Uterus (tissue), 3 donors: ENCODE measurements at regions not wholly inside any gene's neighbourhood (a gene's known extent, or its start where the extent isn't known, plus 50 kb on each side); places are given as distances from the start of the nearest gene placed in this dataset.

ENCODE experiments used
- DNase-seq, 2 donors: peaks; one replicate each; pipeline ENCODE4 v3.0.0-alpha.2; 2019 to 2020
- H3K27ac ChIP-seq, 2 donors: fragments of 200-600 bp; sonication (generic); 1 replicate in 1 of 2; 2 replicates in 1 of 2; pipeline ENCODE4 v1.5.1; 2016 to 2018
- H3K27me3 ChIP-seq, 2 donors: fragments of 200-600 bp; sonication (generic); one replicate each; pipeline ENCODE4 v1.5.1; 2018 to 2019; ENCODE audit warnings: control low read depth in 1 of 2
- H3K36me3 ChIP-seq, 2 donors: fragments of 200-600 bp; sonication (generic); one replicate each; pipeline ENCODE4 v1.5.1; 2019; ENCODE audit warnings: control low read depth in 1 of 2
- H3K4me1 ChIP-seq, 2 donors: fragments of 200-600 bp; sonication (generic); one replicate each; pipeline ENCODE4 v1.5.1; 2018 to 2019; ENCODE audit warnings: control low read depth in 1 of 2
- H3K4me3 ChIP-seq, 2 donors: fragments of 200-600 bp; sonication (generic); 1 replicate in 1 of 2; 2 replicates in 1 of 2; pipeline ENCODE4 v1.5.1; 2018 to 2019; ENCODE audit warnings: mild to moderate bottlenecking in 1 of 2
- H3K9me3 ChIP-seq, 2 donors: fragments of 200-600 bp; sonication (generic); one replicate each; pipeline ENCODE4 v1.5.1; 2019; ENCODE audit warnings: control low read depth in 1 of 2
- CTCF ChIP-seq, 4 experiments: fragments of 200-600 bp in 2 of 4; fragments of 450-650 bp in 2 of 4; sonication (generic) in 2 of 4; IDR thresholded peaks; one replicate each; pipeline ENCODE4 v1.5.1; 2016 to 2019; ENCODE audit warnings: antibody characterized with exemption in 4 of 4, mild to moderate bottlenecking in 2 of 4, moderate library complexity in 1 of 4
- POLR2A ChIP-seq, 2 donors: fragments of 450-650 bp; IDR thresholded peaks; one replicate each; pipeline ENCODE4 v1.6.1; 2016; ENCODE audit warnings: antibody characterized with exemption in 2 of 2, mild to moderate bottlenecking in 1 of 2, moderate library complexity in 1 of 2
- intact Hi-C: fragments of 100-400 bp; cut with DNase I; formaldehyde crosslinking; loops from one replicate; pipeline ENCODE4 v1.15.1; 2023; ENCODE audit warnings: low total_unique reads
- donor health status: DM: yes; HTN: yes; CAD: no.

- TF ChIP-seq POLR2A (IDR thresholded peaks at IDR 0.05) (no peak), CTCF (IDR thresholded peaks at IDR 0.05) (no peak)
- intact Hi-C loops, result no loop called here
- Histone ChIP-seq H3K27ac (no peak overlapping the region), H3K9me3 (no peaks in the 10 kb centered on the region), H3K36me3 (no peaks in the 10 kb centered on the region), H3K4me1 (no peaks in the 10 kb centered on the region), H3K27me3 (no peaks in the 10 kb centered on the region), H3K4me3 (no peak overlapping the region)
- no peak for DNase-seq
These were observed 857.8 kb downstream of the TUSC7 start for GRCh38 chr3:117567382-117567781.

- Histone ChIP-seq H3K9me3 (no peaks in the 10 kb centered on the region), H3K27me3 (no peaks in the 10 kb centered on the region), H3K27ac (no peak overlapping the region), H3K36me3 (no peaks in the 10 kb centered on the region), H3K4me3 (no peak overlapping the region), H3K4me1 (no peaks in the 10 kb centered on the region)
- TF ChIP-seq POLR2A (IDR thresholded peaks at IDR 0.05) (no peak), CTCF (IDR thresholded peaks at IDR 0.05) (no peak)
- DNase-seq, result no peak
- intact Hi-C loops, result no loop called here
These were observed 858.3 kb downstream of the TUSC7 start for GRCh38 chr3:117567906-117568305.

GRCh38 chr3:117572786-117573185, 863.2 kb downstream of the TUSC7 start:
- Histone ChIP-seq H3K36me3 (no peaks in the 10 kb centered on the region), H3K27me3 (no peaks in the 10 kb centered on the region), H3K9me3 (no peaks in the 10 kb centered on the region), H3K4me3 (no peak overlapping the region), H3K27ac (no peak overlapping the region), H3K4me1 (no peaks in the 10 kb centered on the region)
- DNase-seq, result no peak
- intact Hi-C loops, result no loop called here
- TF ChIP-seq CTCF (IDR thresholded peaks at IDR 0.05) (no peak), POLR2A (IDR thresholded peaks at IDR 0.05) (no peak)

- H3K9me3 ChIP-seq, result no peaks in the 10 kb centered on the region
- no peaks in the 10 kb centered on the region for H3K4me1 ChIP-seq
- H3K27ac ChIP-seq, result no peak overlapping the region
- TF ChIP-seq CTCF (IDR thresholded peaks at IDR 0.05), result no peak
- no peak for TF ChIP-seq POLR2A (IDR thresholded peaks at IDR 0.05)
- H3K4me3 ChIP-seq, result no peak overlapping the region
- DNase-seq, result no peak
- H3K36me3 ChIP-seq, result no peaks in the 10 kb centered on the region
- H3K27me3 ChIP-seq, result no peaks in the 10 kb centered on the region
- intact Hi-C loops, result no loop called here
These were observed 871.2 kb downstream of the TUSC7 start for GRCh38 chr3:117580806-117581205.

GRCh38 chr3:117586161-117586560, 876.6 kb downstream of the TUSC7 start:
- Histone ChIP-seq H3K4me3 (no peak overlapping the region), H3K36me3 (no peaks in the 10 kb centered on the region), H3K27me3 (no peaks in the 10 kb centered on the region), H3K4me1 (no peaks in the 10 kb centered on the region), H3K27ac (no peak overlapping the region), H3K9me3 (no peaks in the 10 kb centered on the region)
- no peak for DNase-seq
- intact Hi-C loops, result no loop called here
- TF ChIP-seq POLR2A (IDR thresholded peaks at IDR 0.05) (no peak), CTCF (IDR thresholded peaks at IDR 0.05) (no peak)
